ACC112 (cell line): ENCODE measurements at regions not wholly inside any gene's neighbourhood (a gene's known extent, or its start where the extent isn't known, plus 50 kb on each side); places are given as distances from the start of the nearest gene placed in this dataset.
"Not testable (repeated sequence)": the region's sequence is repeated elsewhere in the genome, so short reads cannot be mapped to it uniquely, and the experiment has no call there.

Experiments
- H2AFZ ChIP-seq: fragments of 200-600 bp; sonication (generic); one replicate; pipeline ENCODE4 v1.6.0; 2017; ENCODE audit warnings: antibody characterized with exemption, low read length; ENCODE audit not compliant: unreplicated experiment
- H3K27ac ChIP-seq: fragments of 200-600 bp; sonication (generic); 2 replicates; pipeline ENCODE4 v1.5.1; 2014; ENCODE audit warnings: low read depth, mild to moderate bottlenecking, antibody characterized with exemption, low read length, moderate library complexity
- H3K27me3 ChIP-seq: fragments of 200-600 bp; sonication (generic); 2 replicates; pipeline ENCODE4 v1.6.1; 2014; ENCODE audit warnings: mild to moderate bottlenecking, antibody characterized with exemption, low read length, moderate library complexity, mixed read lengths; ENCODE audit not compliant: insufficient read depth
- H3K36me3 ChIP-seq: fragments of 200-600 bp; sonication (generic); 2 replicates; pipeline ENCODE4 v1.6.1; 2016; ENCODE audit warnings: mild to moderate bottlenecking, antibody characterized with exemption, low read length, moderate library complexity, mixed read lengths; ENCODE audit not compliant: insufficient read depth
- H3K4me1 ChIP-seq: fragments of 200-600 bp; sonication (generic); one replicate; pipeline ENCODE4 v1.6.1; 2016; ENCODE audit warnings: low read length, mixed read lengths; ENCODE audit not compliant: insufficient read depth, unreplicated experiment, control insufficient read depth
- H3K4me3 ChIP-seq: fragments of 200-600 bp; sonication (generic); 2 replicates; pipeline ENCODE4 v1.5.1; 2014; ENCODE audit warnings: mild to moderate bottlenecking, low read depth, low read length
- H3K79me2 ChIP-seq: fragments of 200-600 bp; sonication (generic); one replicate; pipeline ENCODE4 v1.6.0; 2016; ENCODE audit warnings: low read length; ENCODE audit not compliant: control insufficient read depth, unreplicated experiment, insufficient read depth

DNA sequence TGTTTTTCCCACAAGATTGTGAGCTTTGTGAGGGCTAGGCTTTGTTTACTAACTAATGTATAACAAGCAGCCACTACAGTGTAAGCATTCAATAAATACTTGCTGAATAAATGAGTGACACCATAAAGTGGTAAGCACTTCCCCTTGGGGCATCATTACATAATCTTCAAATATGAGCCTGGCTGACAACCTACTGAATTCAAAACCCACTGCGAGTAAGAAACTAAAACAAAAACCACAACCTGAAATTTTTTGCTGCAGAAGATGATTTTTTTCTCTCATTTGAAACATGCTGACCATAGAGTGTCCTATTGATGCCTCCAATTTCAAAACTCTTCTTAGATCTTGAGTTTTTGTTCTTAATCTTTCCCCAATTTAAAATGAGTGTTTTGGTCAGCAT, 331.3 kb upstream of the CCNG1 start:
- H2AFZ ChIP-seq = no peak overlapping the region
- no peaks in the 10 kb centered on the region for H3K79me2 ChIP-seq
- H3K36me3 ChIP-seq = no peaks in the 10 kb centered on the region
- no peaks in the 10 kb centered on the region for H3K27me3 ChIP-seq
- no peaks in the 10 kb centered on the region for H3K4me1 ChIP-seq
- no peak overlapping the region for H3K4me3 ChIP-seq
- no peak overlapping the region for H3K27ac ChIP-seq

DNA sequence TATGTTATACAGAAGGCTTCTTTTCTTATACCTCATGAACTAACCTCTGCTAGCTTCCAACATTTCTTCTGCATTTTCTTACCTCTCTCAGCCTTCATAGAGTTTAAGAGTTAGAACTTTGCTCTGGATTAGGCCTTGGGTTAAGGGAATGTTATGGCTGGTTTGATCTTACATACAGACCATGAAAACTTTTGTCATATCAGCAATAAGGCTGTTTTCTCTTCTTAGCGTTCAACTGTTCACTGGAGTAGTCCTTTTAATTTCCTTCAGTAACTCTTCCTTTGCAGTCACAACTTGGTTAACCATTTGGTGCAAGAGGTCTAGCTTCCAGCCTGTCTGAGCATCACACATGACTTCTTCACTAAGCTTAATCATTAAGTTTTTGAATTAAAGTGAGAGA, 329.0 kb upstream of the CCNG1 start:
- H3K27me3 ChIP-seq = no peaks in the 10 kb centered on the region
- H3K4me1 ChIP-seq = no peaks in the 10 kb centered on the region
- no peaks in the 10 kb centered on the region for H3K36me3 ChIP-seq
- no peak overlapping the region for H2AFZ ChIP-seq
- no peaks in the 10 kb centered on the region for H3K79me2 ChIP-seq
- H3K4me3 ChIP-seq = no peak overlapping the region
- no peak overlapping the region for H3K27ac ChIP-seq

DNA sequence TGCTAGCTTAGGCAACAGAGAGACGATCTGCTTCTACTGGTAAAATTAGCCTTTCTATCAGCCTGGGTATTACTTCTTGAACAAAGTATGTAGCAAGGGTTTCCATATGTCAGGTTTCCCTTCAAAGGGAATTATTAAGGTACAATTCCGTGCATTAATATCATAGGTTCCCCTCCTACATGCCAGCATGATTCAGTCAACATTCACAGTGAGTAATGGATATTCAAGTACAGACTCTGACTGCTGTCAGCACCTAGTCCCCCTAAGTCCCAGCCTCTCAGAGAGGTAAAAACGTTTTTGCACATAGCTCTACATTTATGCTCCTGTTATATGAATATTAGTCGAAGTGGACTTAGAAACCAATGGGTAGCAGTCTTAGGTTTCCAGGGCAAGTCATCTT, 322.4 kb upstream of the CCNG1 start:
- no peak overlapping the region for H2AFZ ChIP-seq
- H3K79me2 ChIP-seq = no peaks in the 10 kb centered on the region
- H3K4me3 ChIP-seq = no peak overlapping the region
- H3K27ac ChIP-seq = no peak overlapping the region
- no peaks in the 10 kb centered on the region for H3K4me1 ChIP-seq
- H3K27me3 ChIP-seq = no peaks in the 10 kb centered on the region
- H3K36me3 ChIP-seq = no peaks in the 10 kb centered on the region

DNA sequence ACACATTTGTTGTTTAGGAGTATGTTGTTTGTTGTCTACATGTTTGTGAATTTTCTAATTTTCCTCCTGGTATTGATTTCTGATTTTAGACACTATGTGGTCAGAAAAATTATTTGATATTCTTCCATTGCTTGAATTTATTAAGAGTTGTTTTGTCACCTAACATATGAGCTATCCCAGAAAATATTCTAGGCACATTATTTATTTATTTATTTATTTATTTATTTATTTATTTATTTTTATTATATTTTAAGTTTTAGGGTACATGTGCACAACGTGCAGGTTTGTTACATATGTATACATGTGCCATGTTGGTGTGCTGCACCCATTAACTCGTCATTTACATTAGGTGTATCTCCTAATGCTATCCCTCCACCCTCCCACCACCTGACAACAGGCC, 320.8 kb upstream of the CCNG1 start:
- H3K4me3 ChIP-seq, H3K79me2 ChIP-seq, H3K36me3 ChIP-seq, H3K27ac ChIP-seq, H2AFZ ChIP-seq, H3K4me1 ChIP-seq, H3K27me3 ChIP-seq: not testable (repeated sequence)

DNA sequence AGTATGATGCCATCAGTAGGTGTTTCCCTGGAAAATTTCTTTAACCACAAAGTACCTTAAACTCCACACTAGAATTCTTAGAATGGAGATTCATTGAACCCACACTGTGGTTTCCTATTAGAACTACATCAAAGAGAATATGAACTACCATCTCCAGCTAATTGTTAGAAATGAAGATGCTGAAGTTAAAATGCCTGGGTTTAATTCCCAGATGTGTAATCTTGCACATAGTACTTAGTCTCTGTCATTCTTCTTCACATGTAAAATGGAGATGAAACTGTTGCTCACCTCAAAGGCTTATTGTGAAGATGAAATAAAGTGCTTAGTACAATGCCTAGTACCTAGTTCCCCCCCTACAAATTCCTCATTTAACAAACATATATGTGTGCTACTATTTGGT, 303.3 kb upstream of the CCNG1 start:
- no peaks in the 10 kb centered on the region for H3K27me3 ChIP-seq
- H3K4me3 ChIP-seq = no peak overlapping the region
- no peak overlapping the region for H3K27ac ChIP-seq
- H3K36me3 ChIP-seq = no peaks in the 10 kb centered on the region
- no peak overlapping the region for H2AFZ ChIP-seq
- no peaks in the 10 kb centered on the region for H3K4me1 ChIP-seq
- no peaks in the 10 kb centered on the region for H3K79me2 ChIP-seq

DNA sequence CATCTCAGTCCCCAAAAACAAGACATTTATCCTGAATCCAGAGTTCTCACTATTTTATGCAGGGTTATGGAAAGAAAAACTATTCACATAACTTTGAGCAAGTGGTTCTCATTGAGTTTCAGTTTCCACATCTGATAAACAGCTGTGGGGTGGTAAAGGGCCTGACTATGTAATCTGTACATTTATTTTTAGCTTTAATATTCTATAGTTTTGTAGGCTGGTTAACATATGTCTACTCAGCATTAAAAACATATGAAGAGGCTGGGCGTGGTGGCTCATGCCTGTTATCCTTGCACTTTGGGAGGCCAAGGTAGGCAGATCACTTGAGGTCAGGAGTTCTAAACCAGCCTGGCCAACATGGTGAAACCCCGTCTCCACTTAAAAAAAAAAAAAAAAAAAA, 301.5 kb upstream of the CCNG1 start:
- Histone ChIP-seq H3K27ac (no peak overlapping the region), H3K36me3 (no peaks in the 10 kb centered on the region), H3K27me3 (no peaks in the 10 kb centered on the region), H2AFZ (no peak overlapping the region), H3K4me3 (no peak overlapping the region), H3K79me2 (no peaks in the 10 kb centered on the region), H3K4me1 (no peaks in the 10 kb centered on the region)

DNA sequence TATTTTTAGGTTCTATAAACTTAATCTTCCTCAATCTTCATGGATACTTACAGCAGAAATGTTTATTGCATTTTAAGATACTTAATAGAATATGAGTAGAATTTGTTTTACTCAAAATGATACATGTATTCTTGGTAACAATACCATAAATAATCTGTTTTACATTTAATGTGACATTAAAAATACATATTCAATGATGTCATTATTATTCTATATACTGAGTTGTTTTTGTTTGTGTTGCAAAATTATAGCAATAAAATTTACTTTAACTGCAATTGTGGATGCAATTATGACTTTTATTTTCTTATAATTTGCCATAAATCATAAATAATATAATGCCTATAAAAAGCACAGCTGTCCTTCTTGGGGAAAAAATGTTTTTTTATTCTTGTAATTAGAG, 275.9 kb upstream of the CCNG1 start:
- Histone ChIP-seq H3K4me1 (no peaks in the 10 kb centered on the region), H3K27ac (no peak overlapping the region), H2AFZ (no peak overlapping the region), H3K79me2 (no peaks in the 10 kb centered on the region), H3K27me3 (no peaks in the 10 kb centered on the region), H3K4me3 (no peak overlapping the region), H3K36me3 (no peaks in the 10 kb centered on the region)

DNA sequence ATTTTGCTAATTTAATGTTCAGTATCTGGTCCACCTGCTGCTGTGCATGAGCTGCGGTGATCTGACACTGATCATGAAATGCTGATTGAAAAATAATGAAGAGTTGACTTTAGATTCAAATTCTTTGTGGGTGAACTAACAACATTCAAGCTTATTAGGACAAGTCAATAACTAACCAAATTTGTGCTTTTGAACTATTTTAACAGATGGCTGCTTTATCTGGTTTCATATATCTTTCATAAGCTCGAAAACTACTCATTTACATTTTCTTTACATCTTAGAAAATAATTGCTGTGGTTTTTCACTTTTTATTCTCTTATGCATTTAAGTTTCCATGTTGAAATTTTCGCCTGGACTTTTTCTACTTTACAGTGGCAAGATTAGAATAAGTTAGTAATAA, 274.8 kb upstream of the CCNG1 start:
- no peak overlapping the region for H2AFZ ChIP-seq
- no peaks in the 10 kb centered on the region for H3K4me1 ChIP-seq
- H3K27ac ChIP-seq = no peak overlapping the region
- H3K4me3 ChIP-seq = no peak overlapping the region
- H3K79me2 ChIP-seq = no peaks in the 10 kb centered on the region
- H3K36me3 ChIP-seq = no peaks in the 10 kb centered on the region
- no peaks in the 10 kb centered on the region for H3K27me3 ChIP-seq

DNA sequence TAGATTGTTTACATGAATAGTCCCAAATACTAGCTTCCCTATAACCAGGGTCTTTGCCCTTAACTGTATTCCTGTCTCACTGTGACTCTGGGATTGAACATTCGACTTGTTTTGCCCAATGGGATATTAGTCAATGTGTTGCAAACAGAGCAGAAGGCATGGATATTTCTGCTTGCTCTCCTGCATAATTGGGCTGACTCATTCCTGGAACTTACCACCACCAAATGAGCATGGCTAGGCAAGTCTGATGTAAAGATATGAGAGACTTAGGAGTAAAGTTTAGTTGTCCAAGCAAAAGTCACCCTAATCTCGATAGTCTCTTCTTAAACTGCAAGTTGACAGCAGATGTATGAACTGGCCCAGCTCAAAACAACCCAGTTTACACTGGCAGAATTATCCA, 273.5 kb upstream of the CCNG1 start:
- H3K36me3 ChIP-seq = no peaks in the 10 kb centered on the region
- H3K79me2 ChIP-seq = no peaks in the 10 kb centered on the region
- no peaks in the 10 kb centered on the region for H3K27me3 ChIP-seq

DNA sequence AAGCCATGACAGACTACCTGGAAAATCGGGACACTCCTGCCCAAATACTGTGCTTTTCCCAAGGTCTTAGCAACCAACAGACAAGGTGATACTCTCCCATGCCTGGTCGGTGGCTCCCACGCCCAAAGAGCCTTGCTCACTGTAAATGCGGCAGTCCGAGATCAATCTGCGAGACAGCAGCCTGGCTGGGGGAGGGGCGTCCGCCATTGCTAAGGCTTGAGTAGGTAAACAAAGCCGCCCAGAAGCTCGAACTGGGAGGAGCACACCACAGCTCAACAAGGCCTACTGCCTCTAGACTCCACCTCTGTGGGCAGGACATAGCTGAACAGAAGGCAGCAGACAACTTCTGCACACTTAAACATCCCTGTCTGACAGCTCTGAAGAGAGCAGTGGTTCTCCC, 272.1 kb upstream of the CCNG1 start:
- Histone ChIP-seq H3K27ac (no peak overlapping the region), H3K36me3 (no peaks in the 10 kb centered on the region), H3K4me1 (no peaks in the 10 kb centered on the region), H2AFZ (no peak overlapping the region), H3K27me3 (no peaks in the 10 kb centered on the region), H3K79me2 (no peaks in the 10 kb centered on the region), H3K4me3 (no peak overlapping the region)

More for the DNA sequence above, 273.5 kb upstream of the CCNG1 start:
- Histone ChIP-seq H3K4me1 (no peaks in the 10 kb centered on the region), H3K4me3 (no peak overlapping the region), H3K27ac (no peak overlapping the region), H2AFZ (no peak overlapping the region)

DNA sequence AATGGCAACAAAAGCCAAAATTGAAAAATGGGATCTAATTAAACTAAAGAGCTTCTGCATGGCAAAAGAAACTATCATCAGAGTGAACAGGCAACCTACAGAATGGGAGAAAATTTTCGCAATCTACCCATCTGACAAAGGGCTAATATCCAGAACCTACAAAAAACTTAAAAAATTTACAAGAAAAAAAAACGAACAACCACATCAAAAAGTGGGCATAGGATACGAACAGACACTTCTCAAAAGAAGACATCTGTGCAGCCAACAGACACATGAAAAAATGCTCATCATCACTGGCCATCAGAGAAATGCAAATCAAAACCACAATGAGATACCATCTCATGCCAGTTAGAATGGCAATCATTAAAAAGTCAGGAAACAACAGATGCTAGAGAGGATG, 267.2 kb upstream of the CCNG1 start:
- H3K27me3 ChIP-seq, H3K4me1 ChIP-seq, H2AFZ ChIP-seq, H3K27ac ChIP-seq, H3K36me3 ChIP-seq, H3K79me2 ChIP-seq, H3K4me3 ChIP-seq: not testable (repeated sequence)
